ENCODE measurements at regions not wholly inside any gene's neighbourhood (a gene's known extent, or its start where the extent isn't known, plus 50 kb on each side); places are given as distances from the start of the nearest gene placed in this dataset.
A peak's percentile ranks its signal among the peaks of the same experiment; 100 is the strongest.
"Not testable (repeated sequence)": the region's sequence is repeated elsewhere in the genome, so short reads cannot be mapped to it uniquely, and the experiment has no call there.

GRCh38 chr3:197618408-197618807 lies 62.6 kb upstream of the BDH1 start:
- not testable (repeated sequence) for DNase-seq

GRCh38 chr3:197615430-197615829 lies 59.7 kb upstream of the BDH1 start:
- DNase-seq: no peak

DNA sequence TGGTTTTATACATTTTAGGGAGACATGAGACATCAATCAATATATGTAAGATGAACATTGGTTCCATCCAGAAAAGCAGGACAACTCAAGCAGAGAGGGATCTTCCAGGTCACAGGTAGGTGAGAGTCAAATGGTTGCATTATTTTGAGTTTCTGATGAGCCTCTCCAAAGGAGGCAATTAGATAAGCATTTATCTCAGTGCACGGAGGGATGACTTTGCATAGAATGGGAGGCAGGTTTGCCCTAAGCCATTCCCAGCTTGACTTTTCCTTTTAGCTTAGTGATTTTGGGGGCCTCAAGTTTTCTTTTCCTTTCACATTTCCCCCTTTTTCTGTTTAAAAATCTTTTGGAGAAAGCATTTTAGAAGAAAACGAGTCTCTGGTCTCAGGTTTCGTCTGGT lies 58.4 kb upstream of the BDH1 start:
- DNase-seq: not testable (repeated sequence)

DNA sequence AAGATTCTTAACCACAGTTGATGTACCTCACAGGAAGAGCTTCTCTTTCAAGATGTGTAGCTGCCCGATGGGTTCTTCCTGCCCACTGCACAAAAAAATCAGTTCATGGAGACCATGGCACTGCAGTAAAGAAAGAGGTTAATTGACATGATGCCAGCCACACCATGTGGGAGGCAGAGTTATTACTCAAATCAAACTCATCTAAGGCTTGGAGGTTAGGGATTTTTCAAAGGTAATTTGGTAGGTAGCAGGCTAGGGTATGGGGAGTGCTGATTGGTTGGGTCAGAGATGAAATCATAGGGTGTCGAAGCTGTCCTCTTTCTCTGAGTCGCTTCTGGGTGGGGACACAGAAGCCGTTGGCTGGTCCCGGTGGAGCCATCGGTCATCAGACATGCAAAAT lies 57.4 kb upstream of the BDH1 start:
- peak; percentile 11 for DNase-seq

DNA sequence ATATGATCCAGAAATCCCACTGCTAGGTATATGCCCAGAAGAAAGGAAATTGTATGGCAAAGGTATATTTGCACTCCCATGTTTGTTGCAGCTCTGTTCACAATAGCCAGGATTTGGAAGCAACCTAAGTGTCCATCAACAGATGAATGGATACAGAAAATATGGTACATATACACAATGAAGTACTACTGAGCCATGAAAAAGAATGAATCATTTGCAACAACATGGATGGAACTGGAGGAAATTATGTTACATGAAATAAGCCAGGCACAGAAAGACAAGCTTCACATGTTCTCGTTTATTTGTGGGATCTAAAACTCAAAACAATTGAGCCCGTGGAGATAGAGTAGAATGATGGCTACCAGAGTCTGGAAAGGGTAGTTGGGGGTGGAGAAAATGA lies 55.5 kb upstream of the BDH1 start:
- DNase-seq: no peak

- no peak for DNase-seq
Observed at GRCh38 chr3:197606468-197606867, 50.7 kb upstream of the BDH1 start.
